ENCODE measurements at regions not wholly inside any gene's neighbourhood (a gene's known extent, or its start where the extent isn't known, plus 50 kb on each side); places are given as distances from the start of the nearest gene placed in this dataset.
"Not testable (repeated sequence)": the region's sequence is repeated elsewhere in the genome, so short reads cannot be mapped to it uniquely, and the experiment has no call there.

DNA sequence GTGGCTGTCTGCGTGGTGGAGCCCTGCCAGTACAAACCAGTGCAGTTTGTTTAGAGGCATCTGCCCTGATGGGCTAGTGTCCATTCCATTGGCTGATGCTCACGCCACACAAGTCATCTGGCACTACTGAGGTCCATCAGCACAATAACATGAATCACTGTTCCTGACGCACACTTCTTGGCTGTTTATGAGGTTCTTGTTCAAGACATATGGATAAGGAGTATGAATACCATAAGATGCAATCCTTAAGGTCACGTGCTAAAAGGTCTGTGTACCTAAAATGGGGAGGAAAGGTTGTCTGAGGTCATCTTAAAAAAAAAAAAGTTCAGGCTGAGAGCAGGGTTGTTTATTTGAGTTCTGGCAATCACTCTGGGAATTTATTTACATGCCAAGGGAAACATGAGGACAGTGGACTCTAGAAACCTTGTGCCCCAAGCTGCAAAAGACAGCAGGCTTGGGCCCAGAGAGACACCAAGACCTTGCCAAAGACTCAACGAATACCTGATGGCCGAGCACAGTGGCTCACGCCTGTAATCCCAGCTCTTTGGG lies 54.1 kb upstream of the SHLD1 start:
- no peak for DNase-seq

DNA sequence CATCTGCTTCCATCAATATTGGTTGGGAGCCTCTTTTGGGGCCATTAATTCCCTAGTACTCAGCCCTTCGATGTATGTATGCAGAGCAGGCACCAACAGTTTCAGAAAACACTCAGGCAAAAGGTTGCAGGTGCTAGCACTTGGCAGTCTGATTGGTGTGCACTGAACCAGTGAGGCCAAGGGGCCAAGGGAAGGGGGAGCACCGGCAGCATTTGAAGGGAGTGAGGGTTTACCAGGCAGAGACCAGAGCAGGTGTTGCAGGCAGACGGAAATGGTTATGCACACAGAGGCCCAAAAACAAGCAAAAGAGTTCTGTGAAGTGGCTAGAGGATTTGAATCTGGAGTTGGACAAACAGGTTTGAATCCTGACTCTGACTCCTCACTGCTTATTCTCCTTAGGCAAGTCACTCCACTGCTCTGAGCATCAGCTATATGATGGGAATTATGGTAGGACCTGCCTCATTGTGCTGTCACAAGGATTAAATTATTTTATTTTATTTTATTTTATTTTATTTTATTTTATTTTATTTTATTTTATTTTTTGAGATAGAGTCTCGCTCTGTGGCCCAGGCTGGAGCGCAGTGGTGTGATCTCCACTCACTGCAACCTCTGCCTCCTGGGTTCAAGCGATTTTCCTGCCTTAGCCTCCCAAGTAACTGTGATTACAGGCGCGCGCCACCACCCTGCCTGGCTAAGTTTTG lies 58.1 kb upstream of the SHLD1 start:
- peak; percentile 59 for DNase-seq

DNA sequence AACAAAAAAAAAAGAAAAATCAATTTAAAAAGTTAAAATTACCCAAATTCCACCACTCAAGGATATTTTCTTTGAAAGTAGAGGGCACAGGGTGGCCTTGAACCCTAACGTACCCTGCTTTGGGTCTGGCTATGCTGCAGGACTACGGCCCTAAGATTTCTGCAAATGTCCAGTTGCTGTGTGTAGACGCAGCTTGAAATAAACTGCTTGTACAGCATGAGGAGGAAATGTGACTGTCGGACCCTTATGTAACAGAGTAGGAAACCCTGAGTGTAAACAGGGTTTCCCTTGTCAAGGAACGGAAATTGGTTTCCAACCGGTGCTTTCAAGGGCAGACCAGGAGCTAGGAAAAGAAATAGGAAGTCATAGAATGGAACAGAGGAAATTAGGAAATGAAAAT lies 60.7 kb upstream of the SHLD1 start:
- no peak for DNase-seq

DNA sequence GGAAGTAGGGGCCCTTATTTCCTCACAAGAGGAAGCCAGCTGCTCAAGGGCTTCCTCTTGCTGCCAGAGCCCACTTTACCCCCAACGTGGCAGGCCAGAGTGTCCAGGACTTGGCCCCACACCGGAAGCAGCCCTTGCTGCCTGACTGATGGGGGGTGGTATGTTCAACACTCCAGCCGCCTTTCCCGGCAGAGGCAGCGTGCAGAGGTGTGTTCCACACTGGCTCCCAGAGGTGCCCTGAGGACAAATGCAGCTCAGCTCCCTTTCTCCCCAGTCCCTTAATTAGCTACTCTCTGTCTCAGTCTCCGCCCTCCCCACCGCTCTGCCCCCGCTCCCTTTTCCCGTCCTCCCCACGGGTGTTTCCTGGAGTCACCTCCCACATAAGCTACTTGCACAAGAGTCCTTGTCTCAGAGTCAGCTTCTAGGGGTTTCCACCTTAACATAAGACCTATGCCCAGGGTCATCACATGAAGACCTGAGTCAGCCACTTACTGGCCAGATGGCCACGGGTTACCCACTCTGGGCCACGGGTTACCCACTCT lies 61.7 kb upstream of the SHLD1 start:
- peak; percentile 52 for DNase-seq

DNA sequence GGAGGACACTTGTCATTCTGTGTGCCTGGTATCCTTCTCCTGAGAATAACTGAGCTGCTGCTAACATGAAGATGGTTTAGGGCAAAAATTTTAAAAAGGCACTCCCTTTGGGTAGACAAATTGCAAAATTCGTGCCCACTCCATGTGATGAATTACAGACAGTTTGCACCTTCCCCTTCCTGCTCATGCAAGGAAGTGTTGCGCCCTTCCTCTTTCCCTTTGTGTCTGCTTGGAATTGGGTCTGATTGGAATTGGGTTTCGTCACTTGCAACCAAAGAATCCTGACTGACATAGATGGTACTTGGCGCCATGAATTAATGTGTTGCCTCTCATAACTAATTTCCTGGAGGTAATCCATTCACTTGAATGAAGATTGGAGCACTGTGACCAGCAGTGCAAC lies 62.3 kb upstream of the SHLD1 start:
- DNase-seq, result peak; percentile 22

DNA sequence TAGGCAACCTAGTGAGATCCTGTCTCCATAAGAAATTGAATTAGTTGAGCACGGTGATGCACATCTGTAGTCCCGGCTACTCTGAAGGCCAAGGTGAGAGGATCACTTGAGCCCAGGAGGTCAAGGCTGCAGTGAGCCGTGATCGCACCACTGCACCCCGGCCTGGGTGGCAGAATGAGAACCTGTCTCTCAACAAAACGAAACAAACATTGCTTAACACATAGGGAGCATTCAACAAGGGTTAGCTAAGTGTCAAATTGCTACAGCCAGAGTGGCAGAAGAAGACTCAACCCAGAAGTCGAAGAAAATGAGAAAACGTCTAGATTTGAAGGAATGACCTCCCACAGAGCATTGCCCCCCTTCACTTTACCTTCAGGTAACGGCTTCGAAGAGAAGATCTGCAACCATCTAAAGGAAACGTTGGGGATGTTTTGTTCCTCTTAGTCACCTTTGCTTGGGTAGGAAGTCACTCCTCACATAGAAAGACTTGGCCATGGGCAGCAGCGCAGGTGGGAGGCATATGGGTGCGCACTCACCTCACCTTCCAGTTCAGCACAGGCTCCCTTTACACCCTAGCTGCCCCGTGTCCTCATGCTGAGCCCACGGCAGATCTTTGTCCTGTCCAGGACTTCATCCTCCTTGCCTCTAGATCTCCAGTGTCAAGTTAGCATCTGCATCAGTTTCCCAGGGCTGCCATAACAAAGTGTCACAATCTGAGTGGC lies 63.7 kb upstream of the SHLD1 start:
- DNase-seq, result no peak

DNA sequence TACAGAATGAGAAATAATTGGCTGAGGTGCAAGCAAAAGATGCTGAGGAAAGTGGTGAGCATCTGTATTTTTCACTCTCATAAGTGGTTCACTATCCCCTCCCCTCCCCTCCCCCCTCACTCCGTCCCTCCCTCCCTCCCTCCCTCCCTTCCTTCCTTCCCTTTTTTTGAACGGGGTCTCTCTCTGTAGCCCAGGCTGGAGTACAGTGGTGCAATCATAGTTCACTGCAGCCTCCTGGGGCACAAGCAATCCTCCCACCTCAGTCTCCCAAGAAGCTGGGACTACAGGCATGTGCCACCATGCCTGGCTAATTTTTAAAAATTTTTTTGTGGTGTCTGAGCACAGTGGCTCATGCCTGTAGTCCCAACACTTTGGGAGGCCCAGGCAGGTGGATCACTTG lies 67.6 kb upstream of the SHLD1 start:
- not testable (repeated sequence) for DNase-seq

DNA sequence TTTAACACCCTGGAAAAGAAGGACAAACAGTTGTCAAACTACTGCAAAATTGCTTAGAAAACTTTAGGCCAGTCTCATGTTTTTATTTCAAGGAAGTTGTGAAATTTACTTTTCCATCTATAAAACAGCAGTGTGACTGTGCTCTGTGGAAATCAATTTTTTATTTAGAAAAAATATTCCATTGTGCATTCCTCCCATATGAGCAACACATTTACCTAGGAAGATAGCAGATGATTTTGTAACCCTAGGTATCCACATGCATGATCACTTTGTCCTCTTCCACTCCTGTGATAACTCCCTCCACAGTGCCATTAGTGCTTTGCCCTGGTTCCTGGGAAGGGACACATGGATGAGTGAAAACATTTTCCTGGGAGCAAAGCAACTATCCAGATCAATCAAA lies 69.4 kb upstream of the GPCPD1 start:
- DNase-seq, result no peak

DNA sequence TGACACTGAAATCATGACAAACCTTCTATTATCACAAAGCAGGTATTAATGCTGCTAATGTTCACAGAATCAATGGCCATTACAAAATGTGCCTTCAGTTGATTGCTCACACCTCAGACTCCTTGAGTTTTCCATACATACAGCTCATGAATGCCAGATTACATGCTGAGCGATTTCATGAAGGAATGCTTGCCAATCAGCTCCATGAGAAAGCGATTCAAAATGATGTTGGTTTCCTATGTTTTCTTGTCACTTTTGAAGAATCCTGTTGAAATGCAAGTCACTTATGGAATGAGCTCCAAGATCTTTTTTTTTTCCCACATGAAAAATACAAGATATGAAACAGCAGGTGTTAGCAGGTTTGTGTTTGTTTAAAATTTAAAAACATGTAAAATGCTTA lies 68.0 kb upstream of the GPCPD1 start:
- DNase-seq, result no peak

DNA sequence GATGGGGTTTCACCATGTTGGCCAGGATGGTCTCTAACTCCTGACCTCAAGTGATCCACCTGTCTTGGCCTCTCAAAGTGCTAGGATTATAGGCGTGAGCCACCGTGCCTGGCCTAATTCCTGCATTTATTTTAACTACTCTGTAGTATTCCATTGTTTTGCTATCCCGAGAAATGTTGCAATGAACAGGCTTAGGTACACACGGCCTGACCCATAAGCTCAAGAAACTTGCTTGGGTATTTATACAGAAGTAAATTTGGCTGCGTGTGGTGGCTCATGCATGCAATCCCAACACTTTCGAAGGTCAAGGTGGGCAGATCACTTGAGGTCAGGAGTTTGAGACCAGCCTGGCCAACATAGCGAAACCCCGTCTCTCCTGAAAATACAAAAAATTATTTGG lies 67.1 kb upstream of the GPCPD1 start:
- DNase-seq, result not testable (repeated sequence)

DNA sequence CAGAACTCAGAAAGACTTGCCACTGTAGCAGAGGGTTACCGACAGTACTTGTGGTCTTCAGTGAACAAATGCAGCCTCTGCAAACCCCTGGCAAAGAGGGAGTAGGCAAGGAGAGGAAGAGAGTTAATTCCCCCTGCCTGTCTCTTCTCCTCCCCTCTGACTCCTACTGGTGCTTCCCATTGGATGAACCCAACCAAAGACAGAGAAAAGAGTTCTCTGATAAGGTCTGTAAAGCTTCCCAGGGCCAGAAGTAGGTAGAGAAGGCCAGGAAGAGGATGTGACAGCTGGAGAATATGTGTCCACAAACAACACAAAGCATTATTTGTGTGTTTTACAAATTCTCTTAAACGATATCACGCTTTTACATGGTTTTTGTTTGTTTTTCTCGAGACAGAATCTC lies 66.6 kb upstream of the GPCPD1 start:
- DNase-seq, result no peak

DNA sequence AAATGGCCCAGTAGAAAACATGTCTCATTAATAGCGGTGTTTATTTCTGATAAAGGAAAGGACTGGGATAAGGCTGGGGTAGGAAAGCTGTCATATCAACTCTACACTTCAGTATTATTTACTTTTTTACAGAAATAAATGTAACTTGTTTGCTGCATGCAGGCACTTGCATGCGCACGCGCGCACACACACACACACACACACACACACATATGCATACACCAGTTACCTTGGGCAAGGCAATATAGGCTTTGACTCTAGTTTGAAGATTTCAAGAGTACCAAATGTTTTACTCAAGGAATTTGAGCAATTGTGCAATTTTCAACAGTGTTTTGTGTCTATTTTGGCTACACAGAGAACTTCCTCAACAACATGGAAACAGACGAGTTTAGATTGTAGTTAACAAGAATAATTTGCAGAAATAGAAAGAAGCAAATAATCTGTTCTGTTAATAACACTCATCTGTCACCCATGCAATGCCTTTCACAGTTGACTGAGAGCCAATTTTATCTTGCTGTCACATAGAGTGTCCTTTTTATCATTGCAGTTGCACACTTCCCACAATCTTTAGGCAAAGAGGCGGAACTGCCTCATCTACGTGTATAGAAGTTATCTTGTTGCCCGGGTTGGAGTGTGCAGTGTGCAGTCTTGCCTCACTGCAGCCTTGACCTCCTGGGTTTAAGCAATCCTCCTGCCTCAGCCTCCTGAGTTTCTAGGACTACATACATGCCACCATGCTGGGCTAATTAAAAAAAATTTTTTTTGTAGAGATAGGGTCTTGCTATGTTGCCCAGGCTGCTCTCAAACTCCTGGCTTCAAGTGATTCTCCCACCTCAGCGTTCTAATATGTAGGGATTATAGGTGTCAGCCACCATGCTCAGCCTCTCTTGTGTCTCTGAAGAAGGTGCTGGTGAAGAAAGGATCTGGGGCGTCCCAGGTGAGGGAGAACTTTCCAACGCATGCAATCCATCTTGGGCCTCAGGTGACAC lies 64.6 kb upstream of the GPCPD1 start:
- DNase-seq, result peak; percentile 23

DNA sequence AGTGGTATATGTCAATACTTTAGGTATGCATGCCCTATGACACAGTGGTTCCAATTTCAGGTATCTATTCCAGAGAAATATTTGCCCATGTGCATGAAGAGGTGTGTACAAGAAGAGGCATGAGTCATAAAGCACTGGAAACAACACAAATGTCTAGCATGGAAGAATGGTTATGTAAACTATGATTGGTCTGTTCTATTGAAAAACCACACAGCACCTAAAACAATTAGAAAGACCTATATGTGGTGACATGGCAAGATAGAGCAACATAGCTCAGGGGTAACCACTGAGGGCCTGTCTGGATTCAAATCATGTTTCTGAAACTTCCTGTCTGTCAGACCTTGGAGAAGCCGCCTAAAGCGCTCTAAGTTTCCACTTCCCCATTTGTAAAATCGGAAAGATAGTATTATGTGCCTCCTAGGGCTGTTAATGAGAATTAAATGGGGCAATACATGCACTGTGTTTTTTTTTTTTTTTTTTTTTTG lies 63.4 kb upstream of the GPCPD1 start:
- peak; percentile 51 for DNase-seq

DNA sequence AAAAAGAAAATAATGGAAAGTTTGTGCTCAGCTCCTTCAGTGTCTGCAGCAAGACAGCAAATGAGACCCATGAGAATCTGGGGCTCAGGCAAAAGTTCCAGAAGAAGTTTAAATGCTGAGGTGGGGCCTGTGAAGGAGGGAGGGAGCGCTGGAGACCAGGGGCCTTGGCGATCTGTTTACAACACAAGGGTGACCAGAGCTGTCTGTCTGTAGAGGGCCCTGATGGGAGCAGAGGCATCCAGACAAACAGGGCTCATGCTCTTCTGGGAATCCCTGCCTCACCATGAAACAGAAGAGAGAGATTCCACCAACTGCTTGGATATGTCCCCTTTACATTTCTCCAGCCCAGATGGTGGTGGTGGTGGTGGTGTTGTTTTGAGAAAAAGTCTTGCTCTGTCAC lies 60.1 kb upstream of the GPCPD1 start:
- no peak for DNase-seq

DNA sequence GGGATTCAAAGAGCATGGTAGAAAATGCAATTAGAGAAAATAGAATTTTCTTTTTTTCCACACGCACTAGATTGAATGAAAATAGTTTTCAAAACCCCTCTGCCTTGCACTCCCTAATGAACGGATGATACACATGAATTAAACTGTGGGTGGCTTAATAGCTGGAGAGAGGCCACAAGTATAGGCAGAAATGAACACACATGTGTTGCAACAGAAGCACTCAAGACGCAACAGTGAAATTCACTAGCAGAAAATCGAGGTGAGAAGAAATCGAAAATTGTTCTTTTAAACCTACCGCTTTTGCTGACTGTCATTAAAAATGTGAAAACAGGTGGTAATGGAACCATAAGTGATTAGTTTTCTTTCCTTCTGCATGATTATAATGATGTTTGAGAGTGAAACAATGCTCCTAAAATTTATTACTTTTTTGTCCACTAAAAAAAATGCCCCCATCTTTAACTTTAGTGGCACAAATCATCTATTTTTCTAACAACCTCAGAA lies 59.3 kb upstream of the GPCPD1 start:
- DNase-seq, result no peak

DNA sequence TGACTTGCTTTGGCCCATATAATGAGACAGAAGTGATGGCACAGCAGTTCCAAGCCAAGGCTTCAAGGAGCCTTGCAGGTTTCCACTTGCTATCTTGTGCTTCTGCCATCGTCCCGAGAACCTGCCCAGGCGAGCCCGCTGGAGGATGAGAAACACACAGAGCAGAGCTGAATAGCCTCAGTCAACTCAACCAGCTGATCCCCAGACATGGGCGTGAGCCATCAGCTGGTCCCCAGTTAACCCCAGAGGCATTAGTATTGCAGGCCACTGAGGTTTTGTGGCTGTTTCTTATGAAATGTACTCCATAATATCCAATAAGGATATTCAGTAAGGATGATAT lies 57.7 kb upstream of the GPCPD1 start:
- DNase-seq, result no peak

DNA sequence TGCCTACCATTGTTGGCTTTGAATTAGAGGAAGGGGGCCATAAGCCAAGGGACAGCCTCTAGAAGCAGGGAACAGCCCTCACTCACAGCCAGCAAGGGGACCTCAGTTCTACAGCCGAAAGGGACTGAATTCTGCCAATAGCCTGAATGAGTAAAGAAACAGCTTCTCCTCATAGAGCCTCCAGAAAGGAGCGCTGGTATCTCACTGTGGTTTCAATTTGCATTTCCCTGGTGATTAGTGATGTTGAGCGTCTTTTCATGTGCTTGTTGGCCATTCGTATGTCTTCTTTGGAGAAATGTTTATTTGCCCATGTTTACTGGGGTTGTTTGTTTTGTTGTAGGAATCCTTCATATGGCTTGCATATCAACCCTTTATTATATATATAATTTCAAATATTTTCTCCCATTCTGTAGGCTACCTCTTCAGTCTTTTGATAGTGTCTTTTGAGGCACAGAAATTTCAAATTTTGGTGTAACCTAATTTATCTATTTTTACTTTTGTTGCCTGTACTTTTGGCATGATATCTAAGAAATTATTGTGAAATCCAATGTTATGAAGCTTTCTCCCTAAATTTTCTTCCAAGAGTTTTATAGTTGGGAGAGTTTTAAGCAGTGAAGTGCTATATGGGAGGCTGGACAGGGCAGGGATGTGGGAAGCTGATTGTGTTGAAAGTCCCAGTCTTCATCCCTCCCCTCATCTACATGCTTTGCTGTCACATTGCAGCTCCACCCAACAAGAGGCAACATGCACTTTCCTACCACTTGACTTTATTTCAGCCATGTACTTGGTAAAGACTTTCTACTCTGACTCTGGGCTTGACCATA lies 57.1 kb upstream of the GPCPD1 start:
- no peak for DNase-seq

DNA sequence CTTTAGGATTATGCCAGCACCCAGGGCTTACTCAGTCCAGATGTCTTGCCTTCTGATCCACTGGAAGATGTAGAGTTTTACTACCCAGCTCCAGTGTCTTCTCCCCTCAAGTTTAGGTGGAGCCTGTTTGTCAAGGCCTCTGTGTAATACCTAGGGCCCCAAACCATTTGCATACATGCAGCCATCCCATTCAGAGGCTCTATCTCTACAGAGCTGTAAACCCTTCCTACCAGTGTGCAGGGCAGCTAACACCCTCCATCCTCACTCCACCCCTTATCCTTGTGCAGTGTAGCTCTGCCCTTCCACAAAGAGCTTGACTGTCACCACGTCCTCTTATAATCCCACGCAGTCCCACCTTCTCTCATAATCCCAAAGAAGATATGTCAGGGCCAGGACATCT lies 54.6 kb upstream of the GPCPD1 start:
- no peak for DNase-seq

DNA sequence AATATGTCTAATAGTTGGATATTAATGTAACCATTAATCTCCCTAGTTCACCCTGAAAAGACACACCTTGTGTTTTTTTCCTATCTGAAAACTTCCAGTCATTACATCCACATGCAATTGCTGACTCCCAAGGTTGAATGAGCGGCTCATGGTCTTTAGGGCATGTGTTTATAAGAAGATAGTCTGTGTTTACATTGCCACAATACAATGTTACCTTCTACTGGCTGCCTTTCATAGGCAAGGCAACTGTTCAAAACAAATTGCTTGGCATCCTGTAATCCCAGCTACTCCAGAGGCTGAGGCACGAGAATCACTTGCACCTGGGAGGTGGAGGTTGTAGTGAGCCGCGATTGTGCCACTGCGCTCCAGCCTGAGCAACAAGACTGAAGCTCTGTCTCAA lies 52.6 kb upstream of the GPCPD1 start:
- DNase-seq, result no peak

DNA sequence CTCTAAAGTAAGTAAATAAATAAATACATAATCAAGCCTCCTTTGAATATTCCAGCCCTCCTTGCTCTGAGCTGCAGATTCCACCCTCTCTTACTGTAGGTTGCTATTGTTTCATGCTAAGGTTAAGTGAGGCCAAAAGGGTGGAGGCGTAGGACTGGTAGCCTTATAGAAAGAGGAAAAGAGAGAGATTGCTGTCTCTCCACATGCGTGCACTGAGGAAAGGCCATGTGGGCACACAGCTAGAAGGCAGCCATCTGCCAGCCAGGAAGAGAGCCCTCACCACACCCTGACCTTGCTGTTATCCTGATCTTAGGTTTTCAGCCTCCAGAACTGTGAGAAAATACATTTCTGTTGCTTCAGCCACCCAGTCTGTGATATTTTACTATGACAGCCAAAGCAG lies 52.0 kb upstream of the GPCPD1 start:
- DNase-seq, result no peak

DNA sequence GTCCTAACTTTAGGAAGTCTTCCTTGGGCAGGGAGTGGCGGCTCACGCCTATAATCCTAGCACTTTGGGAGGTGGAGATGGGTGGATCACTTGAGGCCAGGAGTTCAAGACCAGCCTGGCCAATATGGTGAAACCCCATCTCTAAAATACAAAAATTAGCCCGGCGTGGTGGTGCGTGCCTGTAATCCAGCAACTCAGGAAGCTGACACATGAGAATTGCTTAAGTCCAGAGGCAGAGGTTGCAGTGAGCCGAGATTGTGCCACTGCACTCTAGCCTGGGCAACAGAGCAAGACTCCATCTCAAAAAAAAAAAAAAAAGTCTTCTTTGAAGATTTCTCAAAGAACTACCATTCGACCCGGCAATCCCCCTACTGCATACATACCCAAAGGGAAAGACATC lies 50.0 kb upstream of the GPCPD1 start:
- peak; percentile 17 for DNase-seq

All from CD4-positive, alpha-beta T cell treated with Interferon gamma for 1 hour (primary cell).